Activated effector memory CD4-positive, alpha-beta T cell treated with Interleukin-2 at 50 U/mL for 16 hours (primary cell): ENCODE measurements at regions not wholly inside any gene's neighbourhood (a gene's known extent, or its start where the extent isn't known, plus 50 kb on each side); places are given as distances from the start of the nearest gene placed in this dataset.
"Not testable (repeated sequence)": the region's sequence is repeated elsewhere in the genome, so short reads cannot be mapped to it uniquely, and the experiment has no call there.

ENCODE experiments used
- DNase-seq: peaks from one replicate; pipeline ENCODE4 v3.0.0-alpha.2; 2020

DNA sequence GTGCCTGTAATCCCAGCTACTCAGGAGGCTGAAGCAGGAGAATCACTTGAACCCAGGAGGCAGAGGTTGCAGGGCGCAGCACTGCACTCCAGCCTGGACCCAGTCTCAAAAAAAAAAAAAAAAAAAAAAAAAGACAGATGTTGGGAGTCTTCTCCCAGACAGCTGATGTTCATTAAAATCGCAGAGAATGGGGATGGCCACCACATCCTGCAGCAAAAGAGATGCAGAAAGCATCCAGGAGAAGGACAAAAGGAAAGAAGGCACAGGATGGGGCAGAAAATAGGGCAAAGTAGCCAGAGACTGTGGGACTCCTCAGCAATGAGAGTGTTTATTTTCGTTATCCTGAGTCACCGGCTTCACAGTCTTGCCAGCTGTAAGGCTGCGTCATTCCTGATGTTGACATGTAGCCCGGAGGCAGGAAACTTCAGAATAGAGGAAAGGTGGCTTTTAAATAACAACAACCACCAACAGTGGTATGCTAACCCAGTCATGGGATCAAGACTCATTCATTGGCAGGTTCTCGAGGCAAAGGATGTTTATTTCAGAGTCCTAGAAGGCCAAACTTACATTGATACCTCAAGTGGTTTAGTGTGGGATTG is 149.5 kb upstream of the SVIL start:
- no peak for DNase-seq

DNA sequence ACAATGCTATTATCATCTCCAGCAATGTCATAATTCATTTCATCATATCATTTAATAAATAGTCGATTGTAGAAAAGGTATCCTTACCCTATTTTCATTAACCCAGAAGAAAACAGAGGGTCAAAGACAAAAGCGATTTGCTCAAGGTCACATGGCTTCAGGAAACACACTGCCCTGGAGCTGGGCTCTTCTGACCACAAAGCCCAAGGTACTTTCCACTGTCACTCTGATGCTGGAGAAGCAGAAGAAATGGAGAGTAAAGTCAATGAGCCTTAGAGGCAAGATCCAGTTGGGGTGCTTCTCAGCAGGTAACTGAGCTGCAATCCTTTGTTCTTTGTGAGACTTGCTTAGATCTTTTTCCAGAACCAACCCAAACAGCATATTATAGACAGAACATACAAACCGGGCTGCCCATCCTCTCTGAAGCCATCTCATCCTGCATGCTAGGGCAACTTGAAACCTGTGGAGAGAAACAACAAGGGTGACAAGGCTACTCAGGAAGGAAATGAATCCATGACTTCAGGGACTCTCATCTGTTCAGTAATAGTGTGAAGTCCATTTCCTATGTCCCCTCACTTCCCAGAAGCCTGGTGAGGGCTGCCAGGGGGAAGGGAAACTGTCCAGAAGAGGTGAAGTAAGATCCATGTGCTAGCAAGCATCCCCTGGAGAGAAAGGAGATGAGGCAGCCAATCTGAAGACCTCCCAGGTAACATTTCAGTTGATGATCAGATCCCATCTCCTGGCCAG is 148.6 kb upstream of the SVIL start:
- no peak for DNase-seq

DNA sequence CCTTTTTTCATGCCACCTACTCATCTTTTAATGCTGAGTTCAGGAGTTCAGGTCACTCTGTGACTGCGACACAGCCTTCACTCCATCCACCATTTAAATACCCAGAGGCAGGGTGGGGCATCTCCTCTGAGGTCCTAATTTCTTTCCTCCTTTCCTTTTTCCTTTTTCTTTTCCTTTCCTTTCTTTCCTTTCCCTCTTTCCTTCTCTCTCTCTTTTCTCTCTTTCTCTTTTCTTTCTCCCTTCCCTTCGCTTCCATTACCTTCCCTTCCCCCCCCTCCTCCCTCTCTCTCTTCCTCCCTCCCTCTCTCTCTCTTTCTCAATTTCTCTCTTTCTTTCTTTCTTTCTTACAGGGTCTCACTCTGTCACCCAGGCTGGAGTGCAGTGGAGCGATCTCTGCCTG is 145.9 kb upstream of the SVIL start:
- DNase-seq: no peak

DNA sequence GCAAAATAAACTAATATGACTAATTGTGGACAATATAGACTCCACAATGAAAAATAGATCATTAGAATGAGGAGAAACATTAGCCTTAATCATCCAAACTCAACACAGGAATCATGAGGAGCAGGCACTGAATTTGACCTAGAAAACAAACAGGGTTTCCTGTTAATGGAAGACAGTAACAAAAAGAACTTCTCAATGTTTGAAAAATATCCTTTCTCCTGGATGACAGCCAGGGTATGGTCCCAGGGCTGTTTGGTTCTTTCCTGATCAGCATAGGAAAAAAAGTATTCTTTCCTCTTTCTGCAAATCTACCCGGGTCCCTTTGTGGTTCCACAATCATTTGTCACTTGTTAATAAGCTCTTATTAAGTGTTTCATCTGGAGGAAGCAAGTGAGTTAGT is 145.3 kb upstream of the SVIL start:
- no peak for DNase-seq

DNA sequence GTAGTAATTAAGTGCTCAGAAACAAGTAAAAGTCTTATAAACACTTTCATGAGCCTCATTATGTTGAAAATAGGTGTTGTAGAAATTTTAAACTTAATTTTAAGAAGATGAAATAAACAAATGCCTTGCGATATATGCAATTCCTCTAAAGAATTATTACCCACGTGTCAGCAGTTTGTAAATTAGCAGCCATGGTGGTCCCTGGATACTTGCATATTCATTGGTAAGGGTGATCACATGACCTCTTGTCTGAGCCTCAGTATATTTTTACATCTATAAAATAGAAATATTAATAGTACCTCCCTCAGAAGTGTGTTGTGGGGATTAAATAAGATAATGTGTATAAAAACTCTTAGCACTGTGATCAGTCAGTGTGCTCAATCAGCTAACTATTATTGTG is 141.5 kb upstream of the SVIL start:
- DNase-seq: no peak

DNA sequence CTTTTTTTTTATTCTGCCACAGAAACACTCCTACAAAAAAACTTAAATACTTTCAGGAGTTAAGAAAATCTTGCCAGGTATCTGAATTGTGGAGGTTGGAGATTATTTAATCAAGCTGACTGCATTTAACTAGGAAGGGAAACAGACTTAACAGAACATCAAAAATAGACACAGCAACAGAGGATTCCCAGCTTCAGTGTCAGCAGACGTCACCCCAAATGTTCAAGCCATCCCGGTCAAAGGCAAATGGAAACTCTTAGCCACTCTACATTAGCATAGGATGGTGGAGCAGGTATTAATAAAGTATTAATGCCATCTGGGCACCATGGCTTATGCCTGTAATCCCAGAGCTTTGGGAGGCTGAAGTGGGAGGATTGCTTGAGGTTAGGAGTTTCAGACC is 139.7 kb upstream of the SVIL start:
- DNase-seq: no peak

DNA sequence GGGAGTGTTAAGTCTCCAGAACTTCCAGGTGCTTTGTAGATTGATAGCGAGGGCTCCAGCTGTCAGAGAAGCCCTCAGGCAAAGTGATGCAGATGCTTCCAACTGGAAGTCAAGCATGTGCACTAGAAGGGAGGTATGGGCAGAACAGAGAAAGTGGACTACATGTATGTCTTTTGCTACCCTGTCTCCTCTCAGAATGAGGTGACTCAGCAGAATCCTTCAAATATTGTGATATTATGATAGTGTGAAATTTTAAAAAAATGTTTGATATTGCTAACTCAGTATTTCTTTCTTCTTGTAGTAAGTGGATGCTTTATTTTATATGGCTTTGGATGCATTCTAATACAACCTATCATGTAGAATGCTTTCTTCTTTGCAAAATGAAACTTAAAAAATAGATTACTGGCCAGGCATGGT is 138.9 kb upstream of the SVIL start:
- DNase-seq: no peak

DNA sequence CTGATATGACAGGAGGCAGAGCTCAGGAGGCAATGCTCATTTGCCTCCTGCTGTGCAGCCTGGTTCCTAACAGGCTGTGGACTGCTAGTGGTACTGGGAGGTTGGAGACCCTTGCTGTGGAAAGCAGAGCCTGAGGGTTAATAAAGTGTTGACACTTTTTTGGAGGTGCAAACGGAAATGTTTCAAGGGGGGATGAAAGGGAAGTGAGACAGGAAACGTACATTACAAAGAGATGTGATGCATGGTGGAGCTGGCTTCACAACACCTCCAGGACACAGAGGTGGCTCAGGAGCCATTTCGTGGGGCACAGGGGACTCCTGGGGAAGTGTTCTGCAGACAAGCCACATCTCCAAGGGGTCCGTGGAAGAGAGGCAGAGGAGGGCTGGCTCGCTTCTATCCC is 137.6 kb upstream of the SVIL start:
- no peak for DNase-seq

DNA sequence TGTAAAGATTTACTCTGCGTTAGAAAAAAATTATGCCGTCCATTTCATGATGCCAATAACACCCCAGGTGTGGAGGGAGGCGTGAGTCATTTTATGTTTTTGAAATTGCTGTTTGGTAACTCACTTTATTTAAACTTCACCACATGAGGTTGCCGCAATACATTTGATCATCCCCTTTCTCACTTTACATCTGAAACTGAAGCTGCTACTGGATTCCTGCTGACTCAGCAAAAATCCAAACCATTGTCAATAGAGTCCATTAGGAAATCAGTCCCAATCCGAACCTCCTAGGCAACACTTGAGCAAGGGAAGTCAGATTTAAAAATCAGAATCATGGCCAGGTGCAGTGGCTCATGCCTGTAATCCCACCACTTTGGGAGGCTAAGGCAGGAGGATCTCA is 136.6 kb upstream of the SVIL start:
- no peak for DNase-seq

DNA sequence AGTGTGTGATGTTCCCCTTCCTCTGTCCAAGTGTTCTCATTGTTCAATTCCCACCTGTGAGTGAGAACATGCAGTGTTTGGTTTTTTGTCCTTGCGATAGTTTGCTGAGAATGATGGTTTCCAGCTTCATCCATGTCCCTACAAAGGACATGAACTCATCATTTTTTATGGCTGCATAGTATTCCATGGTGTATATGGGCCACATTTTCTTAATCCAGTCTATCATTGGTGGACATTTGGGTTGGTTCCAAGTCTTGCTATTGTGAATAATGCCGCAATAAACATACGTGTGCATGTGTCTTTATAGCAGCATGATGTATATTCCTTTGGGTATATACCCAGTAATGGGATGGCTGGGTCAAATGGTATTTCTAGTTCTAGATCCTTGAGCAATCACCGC is 134.5 kb upstream of the SVIL start:
- DNase-seq: not testable (repeated sequence)

DNA sequence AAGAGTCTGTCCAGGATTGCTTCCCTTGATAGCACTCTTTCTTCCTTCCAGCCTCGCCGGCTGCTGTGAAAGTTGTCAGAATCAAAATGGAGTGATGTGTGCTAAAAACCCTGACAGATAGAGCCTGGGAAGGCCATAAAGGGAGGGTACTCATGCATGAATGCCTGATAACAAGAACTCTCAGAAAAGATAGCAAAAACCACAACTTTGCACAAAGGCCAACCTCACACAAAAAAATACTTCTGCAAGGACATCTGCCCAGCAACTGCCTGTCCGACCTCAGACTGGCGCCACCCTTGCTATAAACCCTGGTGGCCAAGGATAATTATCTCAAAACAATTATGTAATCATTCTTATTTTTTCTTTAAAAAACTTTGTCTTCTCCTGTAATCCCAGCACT is 133.2 kb upstream of the SVIL start:
- no peak for DNase-seq

DNA sequence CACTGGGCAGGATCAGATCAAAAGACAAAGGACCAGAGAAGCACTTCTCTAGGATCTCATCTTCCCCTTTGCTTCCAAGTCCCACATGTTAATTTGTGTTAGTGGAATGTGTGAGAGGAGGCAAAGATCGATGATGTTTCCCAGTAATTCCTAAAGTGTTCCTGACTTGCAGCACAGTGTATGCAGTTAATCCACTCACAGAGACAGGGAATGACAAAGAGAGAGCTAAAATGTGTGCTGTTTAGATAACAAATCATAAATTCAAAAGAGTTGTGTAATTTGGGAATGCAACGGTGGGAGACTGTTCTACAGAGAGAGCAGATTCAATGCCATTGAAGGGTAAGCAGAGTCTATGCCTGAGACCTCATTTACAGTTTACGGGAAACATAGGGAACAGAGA is 132.0 kb upstream of the SVIL start:
- DNase-seq: no peak

DNA sequence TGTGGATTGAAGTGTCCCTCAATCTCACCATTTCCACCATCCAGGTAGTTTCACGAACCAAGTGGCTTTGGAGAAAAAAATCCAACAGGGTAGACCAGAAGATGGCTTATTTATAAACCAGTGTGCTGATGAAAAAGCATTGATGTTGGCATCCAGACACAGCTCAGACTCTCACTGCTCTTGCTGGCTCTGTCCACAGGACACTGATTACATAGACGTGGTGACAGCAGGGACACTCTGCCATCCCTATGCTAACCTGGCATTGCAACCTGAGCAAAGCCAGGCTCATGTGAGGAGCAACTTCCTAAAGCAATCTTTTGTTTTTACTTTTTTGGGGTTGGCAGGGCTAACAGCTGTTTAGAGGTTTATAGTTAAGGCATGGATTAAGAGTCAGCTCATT is 130.6 kb upstream of the SVIL start:
- DNase-seq: no peak

DNA sequence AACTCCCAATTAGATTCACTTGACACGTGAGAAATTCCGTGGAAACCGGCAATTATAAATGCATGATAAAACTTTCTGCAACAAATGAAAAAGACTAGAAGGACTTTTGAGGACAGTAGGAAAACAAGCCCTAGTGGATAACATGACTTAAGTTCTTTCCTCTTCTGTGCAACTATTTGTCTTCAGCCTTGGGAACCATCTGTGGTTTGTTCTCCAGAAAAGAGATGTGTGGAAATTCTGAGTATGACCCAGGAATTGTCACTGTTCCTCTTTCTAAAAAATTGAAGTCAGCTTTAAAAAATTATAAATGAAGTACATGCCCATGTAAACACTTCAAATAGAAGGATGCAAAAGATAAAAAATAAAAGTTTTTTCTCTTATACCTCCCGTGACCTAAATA is 128.6 kb upstream of the SVIL start:
- no peak for DNase-seq

DNA sequence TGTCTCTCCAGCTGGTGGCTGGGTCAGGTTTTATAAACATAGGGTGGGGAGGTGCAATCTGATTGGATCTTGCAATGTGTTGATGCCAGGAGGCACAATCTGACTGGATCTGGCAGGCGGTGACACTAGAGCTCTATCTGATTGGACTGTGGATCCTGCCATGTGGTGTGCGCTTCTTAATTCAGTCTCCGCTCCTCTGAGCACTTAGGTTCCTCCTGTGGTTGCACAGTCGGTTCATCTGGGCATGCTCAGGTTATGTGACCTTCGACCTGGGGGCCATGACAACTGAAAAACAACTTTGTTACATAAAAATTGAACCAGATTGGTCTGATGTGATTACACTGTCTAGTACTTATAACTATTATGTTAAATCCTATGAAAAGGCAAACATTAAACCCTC is 127.1 kb upstream of the SVIL start:
- no peak for DNase-seq

DNA sequence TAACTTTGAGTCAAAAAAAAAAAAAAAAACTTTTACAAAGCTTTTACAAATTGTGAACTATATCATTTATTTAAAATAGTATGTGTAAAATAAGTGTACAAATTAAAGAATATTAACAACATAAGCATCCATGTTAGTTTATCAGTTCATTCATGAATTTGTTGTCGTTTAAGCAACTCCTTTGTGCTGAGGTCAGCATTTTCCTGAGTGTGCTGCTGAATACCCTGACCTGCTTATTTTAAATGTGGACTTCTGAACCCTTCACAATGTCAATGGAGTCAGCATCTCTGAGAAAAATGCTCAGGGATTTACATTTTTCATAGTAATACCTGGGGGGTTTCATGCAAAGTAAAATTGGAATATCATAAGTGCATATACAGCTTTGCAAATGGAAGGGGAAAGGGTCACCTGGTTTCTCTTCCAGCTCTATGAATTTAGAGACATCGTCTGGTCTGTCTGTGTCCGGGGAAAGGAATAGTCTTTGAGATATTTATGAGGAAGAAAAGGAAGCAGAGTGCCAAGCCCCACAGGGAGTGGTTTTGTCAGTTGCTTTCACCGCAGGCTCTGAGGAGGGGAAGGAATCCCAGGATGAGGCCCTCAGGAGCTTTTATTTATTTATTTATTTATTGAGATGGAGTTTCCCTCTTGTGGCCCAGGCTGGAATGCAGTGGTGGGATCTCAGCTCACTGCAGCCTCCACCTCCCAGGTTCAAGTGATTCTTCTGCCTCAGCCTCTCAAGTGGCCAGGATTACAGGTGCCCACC is 125.5 kb upstream of the SVIL start:
- no peak for DNase-seq

DNA sequence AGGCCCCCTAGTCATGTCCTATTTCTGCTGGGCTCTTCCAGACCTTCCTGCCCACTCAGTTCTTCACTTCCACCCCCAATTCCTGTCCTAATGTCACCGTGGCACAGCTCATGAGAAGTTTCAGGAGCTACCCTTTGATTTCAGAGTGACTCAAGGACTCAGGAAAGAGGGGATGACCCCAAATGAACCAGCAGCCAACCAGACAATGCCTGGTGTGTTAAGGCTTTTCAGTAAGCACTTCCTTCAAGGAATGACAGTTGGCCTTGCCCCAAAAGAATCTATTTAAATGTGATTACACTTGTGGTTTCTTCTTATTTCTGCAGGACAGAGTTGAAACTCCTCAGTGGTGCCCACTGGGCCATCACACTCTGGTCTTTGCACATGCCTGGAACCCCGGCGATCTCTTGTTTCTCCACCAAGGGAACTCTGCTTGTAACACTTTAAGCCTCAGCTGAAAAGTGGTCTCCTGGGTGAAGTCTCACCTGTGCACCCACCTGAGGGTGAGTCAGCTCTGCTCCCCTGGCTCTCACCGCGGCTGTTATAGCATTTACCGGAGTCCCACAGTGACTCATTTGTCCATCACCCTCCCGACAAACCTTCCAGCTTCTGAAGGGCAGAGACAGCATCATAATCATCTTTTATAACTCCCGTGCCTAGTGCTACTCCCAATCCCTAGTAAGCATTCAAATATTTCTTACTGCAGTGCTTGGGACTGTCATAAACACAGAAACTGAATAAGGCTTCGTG is 123.0 kb upstream of the SVIL start:
- no peak for DNase-seq

DNA sequence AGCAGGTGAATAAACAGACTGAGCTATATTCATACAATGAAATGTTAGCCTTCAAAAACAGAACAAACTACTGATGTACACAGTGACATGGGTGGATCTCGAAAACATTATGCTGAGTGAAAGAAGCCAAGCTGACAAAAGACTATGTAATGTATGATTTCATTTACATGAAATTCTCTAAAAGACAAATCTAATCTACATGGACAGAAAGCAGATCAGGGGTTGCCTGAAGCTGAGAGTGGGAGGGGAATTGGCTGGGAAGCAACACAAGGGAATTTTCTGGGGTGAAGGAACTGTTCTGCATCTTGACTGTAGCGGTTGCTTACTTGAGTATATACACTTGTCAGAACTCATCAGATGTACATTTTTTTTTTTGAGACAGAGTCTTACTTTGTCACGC is 121.7 kb upstream of the SVIL start:
- DNase-seq: no peak

DNA sequence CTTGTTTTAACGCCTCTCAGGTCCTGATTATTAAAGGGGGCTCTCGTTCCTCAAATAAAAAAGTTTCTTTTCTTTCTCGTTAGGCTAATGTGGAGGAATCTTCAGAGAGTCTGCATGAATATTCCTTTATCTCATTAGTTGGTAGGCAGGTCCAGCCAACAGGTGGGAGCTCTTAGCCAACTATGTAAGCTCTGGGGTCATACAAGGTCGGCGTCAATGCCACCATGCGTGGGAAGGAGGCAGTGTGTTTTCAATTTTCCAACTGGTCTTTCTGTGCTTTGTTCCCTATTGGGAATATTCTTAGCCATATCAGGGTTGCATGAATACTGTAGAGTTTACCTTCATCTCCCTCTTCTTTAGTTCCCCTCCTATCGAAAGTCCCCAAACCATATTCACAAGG is 118.5 kb upstream of the SVIL start:
- DNase-seq: no peak

DNA sequence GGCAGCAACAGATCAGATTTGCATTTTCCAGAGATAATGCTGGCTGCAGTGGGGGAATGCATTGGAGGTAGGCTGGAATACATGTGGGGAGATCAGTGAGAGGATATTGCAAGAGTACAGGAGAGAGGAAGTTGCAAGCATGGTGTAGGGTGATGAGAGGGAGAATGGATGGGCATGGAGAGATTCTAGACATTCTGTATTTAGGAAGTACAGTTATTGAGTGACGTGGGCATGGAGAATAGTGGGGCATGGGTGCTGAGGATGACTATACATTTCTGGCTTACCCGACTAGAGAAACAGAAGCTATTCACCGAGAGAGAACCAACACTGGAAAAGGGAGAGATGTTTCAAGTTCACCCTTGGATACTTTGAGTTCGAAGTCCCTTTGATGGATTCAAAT is 116.9 kb upstream of the SVIL start:
- DNase-seq: no peak

DNA sequence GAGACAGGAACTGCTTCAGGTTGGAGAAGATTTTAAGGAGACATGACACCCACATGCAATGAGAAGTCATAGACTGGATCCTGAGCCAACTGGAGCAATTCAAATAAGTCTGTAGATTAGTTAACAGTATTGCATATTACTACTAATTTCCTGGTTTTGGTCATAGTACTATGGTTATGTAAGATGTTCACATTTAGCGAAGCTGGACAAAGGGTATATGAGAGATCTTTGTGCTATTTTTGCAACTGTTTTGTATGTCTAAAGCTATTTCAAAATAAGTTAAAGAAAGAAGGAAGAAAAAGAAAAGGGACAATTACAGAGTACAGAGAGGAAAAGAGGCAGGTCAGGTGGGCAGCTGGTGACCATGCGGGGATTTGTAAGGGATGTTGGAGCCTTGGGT is 116.5 kb upstream of the SVIL start:
- DNase-seq: no peak

DNA sequence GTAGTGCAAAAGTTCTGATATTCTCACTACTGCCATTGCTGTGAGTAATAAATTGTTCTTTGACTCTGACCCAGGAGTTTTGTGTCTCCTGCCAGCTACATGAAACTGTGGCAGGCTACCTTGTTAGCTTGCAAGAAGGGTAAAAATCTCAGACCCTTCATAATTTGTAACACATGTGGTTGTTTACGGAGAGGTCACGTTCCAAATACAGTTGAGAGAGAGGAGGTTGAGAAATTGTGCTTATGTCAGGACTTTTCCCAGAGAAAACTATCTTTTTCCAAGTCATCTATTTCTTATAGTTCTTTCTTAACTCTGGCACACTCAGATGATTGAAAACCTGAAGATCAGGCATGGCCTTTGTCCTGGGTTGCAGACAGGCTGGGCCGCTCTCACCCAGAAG is 114.4 kb upstream of the SVIL start:
- DNase-seq: no peak

DNA sequence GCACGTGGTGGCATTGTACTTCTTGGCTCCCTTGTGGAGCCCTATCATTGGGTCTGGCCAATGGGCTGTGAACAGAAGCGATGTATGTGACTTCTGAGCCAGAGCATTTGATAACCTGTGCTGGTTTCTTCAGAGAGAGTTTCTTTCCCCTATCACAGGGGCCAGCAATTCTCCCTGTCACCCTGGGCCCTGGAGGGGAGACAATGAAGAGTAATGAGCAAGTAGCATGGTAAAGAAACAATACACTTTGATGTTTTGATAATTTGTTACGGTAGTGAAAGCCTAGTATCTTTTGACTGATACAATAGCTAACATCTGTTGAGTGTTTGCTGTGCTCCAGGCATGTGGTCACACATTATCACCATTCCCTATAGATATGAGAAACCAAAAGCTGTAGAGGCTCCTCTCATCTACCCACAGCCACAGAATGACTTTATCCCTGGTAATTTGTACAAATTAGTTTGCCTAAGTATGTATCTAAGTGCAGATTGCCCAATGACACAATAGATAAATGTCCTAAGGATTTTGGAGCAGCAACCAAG is 113.4 kb upstream of the SVIL start:
- DNase-seq: no peak
